22Rv1 (cell line): ENCODE measurements at regions not wholly inside any gene's neighbourhood (a gene's known extent, or its start where the extent isn't known, plus 50 kb on each side); places are given as distances from the start of the nearest gene placed in this dataset.

Source experiments
- H3K27ac ChIP-seq: fragments of 450-650 bp; 2 replicates; pipeline ENCODE4 v1.5.1; 2017
- ZFX ChIP-seq: fragments of 450-650 bp; IDR thresholded peaks from 2 replicates; pipeline ENCODE4 v1.6.1; 2017; ENCODE audit warnings: antibody characterized with exemption, borderline replicate concordance
- TF ChIP-seq, protein P1 (sequence below): fragments of 450-650 bp; IDR thresholded peaks from 2 replicates; pipeline ENCODE4 v1.5.1; 2017; ENCODE audit warnings: mild to moderate bottlenecking

DNA sequence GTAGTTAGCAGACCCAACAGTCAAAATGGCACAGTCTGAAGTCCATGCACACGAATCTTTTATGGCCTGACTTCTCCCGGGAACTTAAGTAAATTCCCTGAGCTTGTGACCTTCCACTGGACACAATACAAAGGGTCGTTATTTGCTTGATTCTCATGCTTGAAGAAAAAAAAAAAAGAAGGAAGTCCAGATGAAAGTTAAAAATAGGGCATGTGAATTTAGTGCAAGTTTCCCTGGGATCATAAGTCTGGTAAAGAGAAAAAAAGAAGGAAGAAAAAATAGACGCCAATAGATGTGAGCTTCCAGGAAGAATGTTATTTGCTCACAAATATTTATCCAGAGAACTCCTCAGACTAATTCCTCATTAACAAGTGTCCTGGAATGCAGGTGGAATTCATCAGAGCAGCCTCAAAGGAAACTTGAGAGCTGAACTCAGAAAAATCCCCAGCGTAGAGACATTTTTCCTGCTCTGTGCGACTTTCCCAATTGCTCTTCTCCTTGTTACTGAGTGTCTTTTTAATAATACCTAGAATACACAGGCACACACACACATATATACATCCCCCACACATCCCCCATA is 616.3 kb downstream of the EBF1 start:
- peak overlapping the region; percentile 59 for H3K27ac ChIP-seq
- TF ChIP-seq ZFX: no peak
- TF ChIP-seq, protein P1, sequence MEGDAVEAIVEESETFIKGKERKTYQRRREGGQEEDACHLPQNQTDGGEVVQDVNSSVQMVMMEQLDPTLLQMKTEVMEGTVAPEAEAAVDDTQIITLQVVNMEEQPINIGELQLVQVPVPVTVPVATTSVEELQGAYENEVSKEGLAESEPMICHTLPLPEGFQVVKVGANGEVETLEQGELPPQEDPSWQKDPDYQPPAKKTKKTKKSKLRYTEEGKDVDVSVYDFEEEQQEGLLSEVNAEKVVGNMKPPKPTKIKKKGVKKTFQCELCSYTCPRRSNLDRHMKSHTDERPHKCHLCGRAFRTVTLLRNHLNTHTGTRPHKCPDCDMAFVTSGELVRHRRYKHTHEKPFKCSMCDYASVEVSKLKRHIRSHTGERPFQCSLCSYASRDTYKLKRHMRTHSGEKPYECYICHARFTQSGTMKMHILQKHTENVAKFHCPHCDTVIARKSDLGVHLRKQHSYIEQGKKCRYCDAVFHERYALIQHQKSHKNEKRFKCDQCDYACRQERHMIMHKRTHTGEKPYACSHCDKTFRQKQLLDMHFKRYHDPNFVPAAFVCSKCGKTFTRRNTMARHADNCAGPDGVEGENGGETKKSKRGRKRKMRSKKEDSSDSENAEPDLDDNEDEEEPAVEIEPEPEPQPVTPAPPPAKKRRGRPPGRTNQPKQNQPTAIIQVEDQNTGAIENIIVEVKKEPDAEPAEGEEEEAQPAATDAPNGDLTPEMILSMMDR: no peak

DNA sequence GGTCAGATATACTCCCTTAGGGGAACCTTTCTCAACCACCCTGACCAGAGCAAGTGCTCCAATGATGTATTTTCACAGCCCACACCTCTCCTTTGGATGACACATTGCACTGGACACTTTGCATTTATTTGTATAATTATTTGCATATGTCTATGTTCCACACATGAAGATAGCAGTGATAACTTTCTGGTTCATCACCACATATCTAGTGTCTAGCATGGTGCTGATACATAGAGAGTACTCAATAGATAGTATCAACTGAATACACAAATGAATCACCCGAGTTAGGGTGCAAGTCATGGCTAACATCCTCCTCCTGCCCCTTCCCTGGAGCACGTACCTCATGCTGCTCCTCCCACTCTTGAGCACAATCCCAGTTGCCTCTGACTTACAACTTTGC is 617.6 kb downstream of the EBF1 start:
- no peak overlapping the region for H3K27ac ChIP-seq
- TF ChIP-seq, protein P1: no peak
- no peak for TF ChIP-seq ZFX

DNA sequence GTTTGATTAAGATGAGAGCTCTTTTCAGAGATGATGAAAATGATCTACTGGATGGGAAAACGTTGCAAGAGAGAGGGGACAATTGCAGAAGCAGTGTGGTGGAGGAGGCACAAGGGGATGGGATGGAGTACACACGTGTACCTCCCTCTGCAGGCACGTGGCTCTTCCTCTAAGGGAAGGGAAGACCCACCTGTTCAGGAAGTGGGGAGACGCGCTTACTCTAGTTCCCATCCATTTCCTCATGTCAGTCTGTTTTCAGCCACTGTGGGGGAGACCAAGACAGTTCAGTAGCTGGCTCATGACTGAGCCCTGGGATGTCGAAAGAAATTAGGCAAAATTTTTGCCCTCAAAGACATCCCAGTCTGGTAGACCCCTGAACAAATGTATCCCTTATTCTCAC is 619.2 kb upstream of the CLINT1 start:
- H3K27ac ChIP-seq: no peak overlapping the region
- no peak for TF ChIP-seq ZFX
- TF ChIP-seq, protein P1: no peak

DNA sequence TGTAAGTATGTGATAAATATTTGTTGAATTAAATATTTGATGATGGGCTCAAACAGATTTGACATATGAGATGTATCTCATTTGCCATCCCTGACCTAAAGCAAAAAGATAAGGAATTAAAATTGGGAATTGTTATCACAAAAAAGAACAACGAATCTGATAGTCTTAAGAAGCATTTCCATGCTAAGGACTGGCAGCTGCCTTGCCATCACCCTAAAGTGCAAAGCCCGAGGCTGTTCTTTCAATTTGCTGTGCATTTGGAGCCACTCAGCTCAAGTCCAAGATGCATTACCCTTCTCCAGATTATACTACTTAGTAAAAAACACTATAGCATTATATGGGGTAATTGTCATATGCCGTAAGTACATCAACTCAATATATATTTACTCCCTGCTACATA is 618.3 kb upstream of the CLINT1 start:
- no peak overlapping the region for H3K27ac ChIP-seq
- TF ChIP-seq, protein P1: no peak
- TF ChIP-seq ZFX: no peak

DNA sequence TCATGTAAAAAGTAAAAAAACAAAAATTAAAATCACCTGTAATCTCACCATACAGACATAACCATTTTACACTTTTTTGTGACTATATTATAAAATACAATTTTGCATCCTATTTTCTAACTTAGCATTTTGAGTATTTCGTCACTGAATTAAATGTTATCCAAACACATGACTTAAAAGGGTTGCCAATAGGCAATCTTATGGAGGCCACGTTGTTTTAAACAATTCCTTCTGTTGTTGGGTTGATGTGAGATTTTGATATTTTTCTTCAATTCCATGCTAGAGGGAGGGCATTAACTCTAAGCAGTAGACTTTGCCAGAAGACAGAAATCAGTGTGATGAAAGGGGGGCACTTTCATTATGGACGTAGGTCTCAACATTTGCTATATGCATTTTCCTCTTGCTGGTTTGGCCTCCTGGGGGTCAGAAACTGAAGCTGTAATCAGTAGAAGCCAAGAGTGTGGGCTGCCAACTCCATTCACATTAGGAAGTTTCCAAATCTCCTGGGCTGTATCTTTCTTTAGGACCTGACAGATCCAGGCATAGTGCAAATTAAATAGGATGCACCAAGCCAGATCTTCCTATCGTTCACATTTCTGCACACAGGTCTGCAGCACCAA is 614.2 kb upstream of the CLINT1 start:
- TF ChIP-seq ZFX: no peak
- TF ChIP-seq, protein P1: no peak
- no peak overlapping the region for H3K27ac ChIP-seq

DNA sequence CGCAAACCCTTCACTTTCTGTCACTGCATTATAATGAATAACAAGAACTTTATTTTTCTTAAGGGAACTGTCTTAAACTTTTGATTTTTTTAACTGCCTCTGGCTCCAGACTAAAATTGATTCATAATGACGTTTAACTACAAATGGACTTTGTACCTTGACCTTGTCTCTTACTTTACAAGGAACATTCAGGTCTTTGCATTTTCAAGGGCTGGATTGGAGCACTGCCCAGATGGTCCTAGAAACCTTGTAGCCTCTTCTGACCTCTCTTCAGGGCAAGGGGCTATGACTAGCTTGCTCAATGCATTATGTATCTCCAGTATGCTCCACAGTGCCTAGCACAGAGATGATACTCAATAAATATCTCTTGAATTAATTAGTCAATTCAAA is 612.6 kb upstream of the CLINT1 start:
- peak overlapping the region; percentile 89 for H3K27ac ChIP-seq
- TF ChIP-seq, protein P1: no peak
- TF ChIP-seq ZFX: no peak

DNA sequence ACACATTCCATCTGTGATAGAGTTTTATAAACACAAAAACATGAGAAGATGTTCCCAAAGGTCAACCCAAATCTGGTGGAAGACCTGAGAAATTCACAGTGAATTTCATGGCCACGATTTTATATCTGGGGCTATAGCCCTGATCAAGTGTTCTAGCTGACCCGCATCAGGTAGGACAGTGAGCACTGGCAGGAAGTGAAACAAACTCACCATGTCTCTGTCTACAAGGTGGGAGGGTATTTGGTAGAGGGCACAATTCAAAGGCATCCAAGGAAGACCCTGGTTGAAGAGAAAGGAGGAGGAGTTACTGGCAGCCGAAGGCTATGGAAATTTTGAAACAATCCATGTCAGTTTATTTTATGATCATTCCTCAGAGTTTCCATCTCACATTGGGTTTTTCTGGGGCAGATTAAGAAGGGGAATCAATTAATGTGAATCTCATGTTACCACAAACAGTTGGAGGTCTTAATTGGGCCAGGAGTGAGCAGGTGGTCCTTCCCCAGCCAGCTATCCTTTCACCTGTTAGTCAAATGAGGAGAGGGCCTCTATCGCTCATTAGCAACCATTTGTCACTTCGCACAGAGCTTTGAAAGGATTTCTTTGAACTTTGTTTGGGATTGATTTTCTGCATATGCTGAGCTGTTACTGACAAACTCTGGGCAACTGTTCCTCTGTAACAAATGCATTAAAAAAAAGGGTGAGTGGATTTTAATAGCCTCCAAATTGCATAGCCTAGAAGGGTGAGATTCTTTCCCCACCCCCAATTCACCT is 612.0 kb upstream of the CLINT1 start:
- peak overlapping the region; percentile 89 for H3K27ac ChIP-seq
- TF ChIP-seq, protein P1: no peak
- no peak for TF ChIP-seq ZFX
